CD4-positive, alpha-beta T cell (primary cell): ENCODE measurements at regions not wholly inside any gene's neighbourhood (a gene's known extent, or its start where the extent isn't known, plus 50 kb on each side); places are given as distances from the start of the nearest gene placed in this dataset.

Source experiments
- ATAC-seq: fragments of 200-7000 bp; cut with Tn5 transposase; one replicate; pipeline ENCODE4 v1.10.0; 2022; ENCODE audit warnings: mild to moderate bottlenecking; ENCODE audit not compliant: poor library complexity
- CTCF ChIA-PET: fragments of 350-600 bp; sonication (Branson Sonifier 250); formaldehyde crosslinking; loops from one replicate; lab custom pipeline; 2021; ENCODE audit warnings: antibody characterized with exemption, inconsistent platforms; lab: Charles Lee
- POLR2A ChIA-PET: fragments of 350-600 bp; sonication (Branson Sonifier 250); formaldehyde crosslinking; loops from one replicate; lab custom pipeline; 2021; ENCODE audit warnings: antibody characterized with exemption, inconsistent platforms; lab: Charles Lee
- DNase-seq, 14 experiments: peaks; one replicate each; pipeline ENCODE4 v3.0.0-alpha.2; 2013 to 2020; ENCODE audit warnings: mixed read lengths in 2 of 14
- H3K27ac ChIP-seq, 2 donors: one replicate each; pipeline versions ENCODE4 v1.5.1 to v1.7.0; 2013; ENCODE audit warnings: low read length in 2 of 2, low read depth in 1 of 2, mild to moderate bottlenecking in 1 of 2
- H3K27me3 ChIP-seq, 2 experiments: 1 replicate in 1 of 2; 2 replicates in 1 of 2; pipeline versions ENCODE4 v1.6.1 to v1.7.0; 2013; ENCODE audit warnings: low read length in 2 of 2, control low read depth in 1 of 2, mild to moderate bottlenecking in 1 of 2, moderate library complexity in 1 of 2; ENCODE audit not compliant: insufficient read depth in 2 of 2, control insufficient read depth in 1 of 2
- H3K36me3 ChIP-seq: one replicate; pipeline ENCODE4 v1.6.1; 2013; ENCODE audit warnings: low read length, control low read depth; ENCODE audit not compliant: insufficient read depth
- H3K4me1 ChIP-seq: one replicate; pipeline ENCODE4 v1.6.1; 2013; ENCODE audit warnings: low read length, control low read depth; ENCODE audit not compliant: insufficient read depth
- H3K4me3 ChIP-seq: one replicate; pipeline ENCODE4 v1.5.1; 2013; ENCODE audit warnings: mild to moderate bottlenecking, low read length, moderate library complexity
- H3K9me3 ChIP-seq, 2 experiments: 1 replicate in 1 of 2; 2 replicates in 1 of 2; pipeline versions ENCODE4 v1.6.1 to v1.7.0; 2013; ENCODE audit warnings: low read length in 2 of 2, mild to moderate bottlenecking in 2 of 2, control low read depth in 1 of 2, moderate library complexity in 1 of 2; ENCODE audit not compliant: control insufficient read depth in 1 of 2, insufficient read depth in 1 of 2
- H3K27ac Mint-ChIP-seq: one replicate; pipeline ENCODE4 v1.8.0; 2020; ENCODE audit warnings: mixed read lengths
- H3K27me3 Mint-ChIP-seq: one replicate; pipeline ENCODE4 v1.8.0; 2021; ENCODE audit warnings: mixed read lengths
- H3K36me3 Mint-ChIP-seq: one replicate; pipeline ENCODE4 v1.8.0; 2021; ENCODE audit warnings: low read depth, mixed read lengths
- H3K4me1 Mint-ChIP-seq: one replicate; pipeline ENCODE4 v1.8.0; 2021; ENCODE audit warnings: low read depth, mixed read lengths
- H3K4me3 Mint-ChIP-seq: one replicate; pipeline ENCODE4 v1.8.0; 2020; ENCODE audit warnings: mild to moderate bottlenecking, mixed read lengths
- H3K9me3 Mint-ChIP-seq: one replicate; pipeline ENCODE4 v1.8.0; 2020; ENCODE audit warnings: mixed read lengths
- CTCF ChIP-seq: fragments of 200-600 bp; IDR thresholded peaks from one replicate; pipeline ENCODE4 v1.8.0; 2022; ENCODE audit warnings: antibody characterized with exemption, mild to moderate bottlenecking
- intact Hi-C, 2 experiments: fragments of 100-400 bp; cut with DNase I in 1 of 2; cut with micrococcal nuclease in 1 of 2; formaldehyde crosslinking; loops; one replicate each; pipeline versions ENCODE4 v1.15.1 to v1.9.0; 2023 to 2025; cut with DNase I, micrococcal nuclease

- POLR2A ChIA-PET, result no interaction called here
- H3K27ac ChIP-seq, result no peak overlapping the region
- Mint-ChIP-seq H3K36me3 (no peaks in the 10 kb centered on the region), H3K27ac (no peak overlapping the region), H3K4me1 (no peaks in the 10 kb centered on the region), H3K27me3 (no peaks in the 10 kb centered on the region), H3K4me3 (no peak overlapping the region), H3K9me3 (no peaks in the 10 kb centered on the region)
- H3K4me3 ChIP-seq, result no peak overlapping the region
- no peak for ATAC-seq
- H3K27me3 ChIP-seq, result no peaks in the 10 kb centered on the region
- H3K4me1 ChIP-seq, result no peaks in the 10 kb centered on the region
- H3K36me3 ChIP-seq, result no peaks in the 10 kb centered on the region
- CTCF ChIA-PET, result no interaction called here
- no peaks in the 10 kb centered on the region for H3K9me3 ChIP-seq
- TF ChIP-seq CTCF, result no peak
- intact Hi-C loops, result no loop called here
- DNase-seq, result no peak
These were observed 284.9 kb downstream of the TMEM38B start for GRCh38 chr9:105979290-105979689.

- no peaks in the 10 kb centered on the region for H3K4me1 ChIP-seq
- DNase-seq (no peak), ATAC-seq (no peak)
- no peak for TF ChIP-seq CTCF
- Mint-ChIP-seq H3K9me3 (no peaks in the 10 kb centered on the region), H3K27me3 (no peaks in the 10 kb centered on the region), H3K27ac (no peak overlapping the region), H3K4me1 (no peaks in the 10 kb centered on the region), H3K36me3 (no peaks in the 10 kb centered on the region), H3K4me3 (no peak overlapping the region)
- no peaks in the 10 kb centered on the region for H3K27me3 ChIP-seq
- CTCF ChIA-PET, result no interaction called here
- H3K9me3 ChIP-seq, result peaks cover 0 to 4% of the 10 kb centered on the region in 2 experiments
- no peaks in the 10 kb centered on the region for H3K36me3 ChIP-seq
- intact Hi-C loops, result no loop called here
- POLR2A ChIA-PET, result no interaction called here
- H3K4me3 ChIP-seq, result no peak overlapping the region
- no peak overlapping the region for H3K27ac ChIP-seq
These were observed 290.4 kb downstream of the TMEM38B start for GRCh38 chr9:105984714-105985113.

- no peak for TF ChIP-seq CTCF
- Mint-ChIP-seq H3K4me3 (no peak overlapping the region), H3K9me3 (no peaks in the 10 kb centered on the region), H3K36me3 (no peaks in the 10 kb centered on the region), H3K27me3 (no peaks in the 10 kb centered on the region), H3K4me1 (no peaks in the 10 kb centered on the region), H3K27ac (no peak overlapping the region)
- POLR2A ChIA-PET, result no interaction called here
- Histone ChIP-seq H3K27me3 (no peaks in the 10 kb centered on the region), H3K27ac (no peak overlapping the region), H3K36me3 (no peaks in the 10 kb centered on the region), H3K9me3 (peaks cover 0 to 7% of the 10 kb centered on the region in 2 experiments), H3K4me3 (no peak overlapping the region), H3K4me1 (no peaks in the 10 kb centered on the region)
- CTCF ChIA-PET, result no interaction called here
- ATAC-seq (no peak), DNase-seq (no peak)
- intact Hi-C loops, result no loop called here
These were observed 298.9 kb downstream of the TMEM38B start for GRCh38 chr9:105993116-105993854.
